ENCODE measurements at regions not wholly inside any gene's neighbourhood (a gene's known extent, or its start where the extent isn't known, plus 50 kb on each side); places are given as distances from the start of the nearest gene placed in this dataset.

DNA sequence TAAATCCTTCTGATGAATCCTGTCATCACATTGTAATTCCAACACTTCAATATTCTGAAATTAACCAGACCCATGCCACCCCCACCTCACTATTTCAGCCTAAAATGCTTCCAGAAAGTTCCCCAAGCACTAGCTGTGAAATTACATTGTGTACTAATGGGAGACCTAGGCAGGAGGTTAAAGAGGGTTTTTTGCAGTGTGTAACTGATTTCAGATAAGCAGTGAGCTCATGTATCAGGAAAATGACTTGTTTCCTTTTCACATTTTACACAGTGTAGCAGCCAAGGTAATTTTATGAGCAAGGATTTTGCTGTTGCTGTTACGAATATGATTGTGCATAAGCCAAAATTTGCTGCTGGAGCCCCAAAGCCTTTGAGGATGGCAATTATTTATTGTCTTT is 129.0 kb downstream of the INHBA start:
- TF ChIP-seq, protein P1, sequence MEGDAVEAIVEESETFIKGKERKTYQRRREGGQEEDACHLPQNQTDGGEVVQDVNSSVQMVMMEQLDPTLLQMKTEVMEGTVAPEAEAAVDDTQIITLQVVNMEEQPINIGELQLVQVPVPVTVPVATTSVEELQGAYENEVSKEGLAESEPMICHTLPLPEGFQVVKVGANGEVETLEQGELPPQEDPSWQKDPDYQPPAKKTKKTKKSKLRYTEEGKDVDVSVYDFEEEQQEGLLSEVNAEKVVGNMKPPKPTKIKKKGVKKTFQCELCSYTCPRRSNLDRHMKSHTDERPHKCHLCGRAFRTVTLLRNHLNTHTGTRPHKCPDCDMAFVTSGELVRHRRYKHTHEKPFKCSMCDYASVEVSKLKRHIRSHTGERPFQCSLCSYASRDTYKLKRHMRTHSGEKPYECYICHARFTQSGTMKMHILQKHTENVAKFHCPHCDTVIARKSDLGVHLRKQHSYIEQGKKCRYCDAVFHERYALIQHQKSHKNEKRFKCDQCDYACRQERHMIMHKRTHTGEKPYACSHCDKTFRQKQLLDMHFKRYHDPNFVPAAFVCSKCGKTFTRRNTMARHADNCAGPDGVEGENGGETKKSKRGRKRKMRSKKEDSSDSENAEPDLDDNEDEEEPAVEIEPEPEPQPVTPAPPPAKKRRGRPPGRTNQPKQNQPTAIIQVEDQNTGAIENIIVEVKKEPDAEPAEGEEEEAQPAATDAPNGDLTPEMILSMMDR (IDR thresholded peaks at IDR 0.05) = no peak
- TF ChIP-seq POLR2A (IDR thresholded peaks at IDR 0.05) (no peak), EP300 (IDR thresholded peaks at IDR 0.05) (no peak)
